RWPE2 (cell line): ENCODE measurements at regions not wholly inside any gene's neighbourhood (a gene's known extent, or its start where the extent isn't known, plus 50 kb on each side); places are given as distances from the start of the nearest gene placed in this dataset.
A peak's percentile ranks its signal among the peaks of the same experiment; 100 is the strongest.

Experiments used
- ATAC-seq: fragments of 200-7000 bp; cut with Tn5 transposase; 3 replicates; pipeline ENCODE4 v1.9.1; 2021; ENCODE audit warnings: low read depth
- DNase-seq: peaks from one replicate; pipeline ENCODE4 v3.0.0-alpha.2; 2020; ENCODE audit warnings: low spot score
- H3K27ac ChIP-seq: fragments of 450-650 bp; 2 replicates; pipeline ENCODE4 v1.5.1; 2017; ENCODE audit warnings: mild to moderate bottlenecking; ENCODE audit not compliant: poor library complexity, severe bottlenecking
- H3K27me3 ChIP-seq: fragments of 250-450 bp; sonication (Bioruptor Pico); 2 replicates; pipeline ENCODE4 v1.5.1; 2021; ENCODE audit warnings: mild to moderate bottlenecking, moderate library complexity; ENCODE audit not compliant: insufficient read depth, poor library complexity, severe bottlenecking
- H3K36me3 ChIP-seq: fragments of 250-450 bp; sonication (Bioruptor Pico); 2 replicates; pipeline ENCODE4 v1.5.1; 2020; ENCODE audit warnings: low read depth, mild to moderate bottlenecking, moderate library complexity
- H3K4me1 ChIP-seq: fragments of 250-450 bp; sonication (Bioruptor Pico); 2 replicates; pipeline ENCODE4 v1.5.1; 2021; ENCODE audit warnings: mild to moderate bottlenecking, moderate library complexity; ENCODE audit not compliant: insufficient read depth, poor library complexity, severe bottlenecking
- H3K4me3 ChIP-seq: fragments of 250-450 bp; sonication (Bioruptor Pico); 2 replicates; pipeline ENCODE4 v1.5.1; 2021; ENCODE audit warnings: mild to moderate bottlenecking, moderate library complexity; ENCODE audit not compliant: severe bottlenecking
- H3K9me3 ChIP-seq: fragments of 250-450 bp; sonication (Bioruptor Pico); 2 replicates; pipeline ENCODE4 v1.5.1; 2021; ENCODE audit warnings: mild to moderate bottlenecking, moderate library complexity; ENCODE audit not compliant: severe bottlenecking
- CTCF ChIP-seq: fragments of 450-650 bp; IDR thresholded peaks from one replicate; pipeline ENCODE4 v1.5.1; 2017; ENCODE audit warnings: mild to moderate bottlenecking, moderate library complexity; ENCODE audit not compliant: poor library complexity, severe bottlenecking

GRCh38 chr18:3333056-3333720 lies 71.3 kb downstream of the MYL12B start:
- no peak overlapping the region for H3K4me3 ChIP-seq
- no peak for TF ChIP-seq CTCF
- no peaks in the 10 kb centered on the region for H3K27me3 ChIP-seq
- DNase-seq (no peak), ATAC-seq (no peak)
- no peaks in the 10 kb centered on the region for H3K9me3 ChIP-seq
- no peak overlapping the region for H3K27ac ChIP-seq
- peaks cover 16% of the 10 kb centered on the region for H3K4me1 ChIP-seq
- no peaks in the 10 kb centered on the region for H3K36me3 ChIP-seq

GRCh38 chr18:3333721-3334386 lies 71.9 kb downstream of the MYL12B start:
- Histone ChIP-seq H3K9me3 (no peaks in the 10 kb centered on the region), H3K36me3 (no peaks in the 10 kb centered on the region), H3K27ac (no peak overlapping the region), H3K27me3 (no peaks in the 10 kb centered on the region), H3K4me3 (no peak overlapping the region), H3K4me1 (peaks cover 16% of the 10 kb centered on the region)
- DNase-seq = no peak
- ATAC-seq = no peak
- no peak for TF ChIP-seq CTCF

GRCh38 chr18:3340015-3340681 lies 78.2 kb downstream of the MYL12B start:
- H3K4me3 ChIP-seq = no peak overlapping the region
- H3K9me3 ChIP-seq = no peaks in the 10 kb centered on the region
- no peak for TF ChIP-seq CTCF
- ATAC-seq (no peak), DNase-seq (no peak)
- H3K4me1 ChIP-seq = peaks cover 10% of the 10 kb centered on the region
- no peaks in the 10 kb centered on the region for H3K27me3 ChIP-seq
- H3K36me3 ChIP-seq = no peaks in the 10 kb centered on the region
- no peak overlapping the region for H3K27ac ChIP-seq

GRCh38 chr18:3340682-3341097 lies 78.8 kb downstream of the MYL12B start:
- no peak for TF ChIP-seq CTCF
- no peaks in the 10 kb centered on the region for H3K36me3 ChIP-seq
- H3K4me3 ChIP-seq = no peak overlapping the region
- no peak for DNase-seq
- ATAC-seq = 0 out of 3 replicates have a peak, but pooled peaks have one; percentile 17
- H3K9me3 ChIP-seq = no peaks in the 10 kb centered on the region
- H3K27ac ChIP-seq = no peak overlapping the region
- H3K4me1 ChIP-seq = peaks cover 15% of the 10 kb centered on the region
- H3K27me3 ChIP-seq = no peaks in the 10 kb centered on the region

GRCh38 chr18:3342628-3343027 lies 80.7 kb downstream of the MYL12B start:
- ATAC-seq = no peak
- no peaks in the 10 kb centered on the region for H3K27me3 ChIP-seq
- TF ChIP-seq CTCF = no peak
- H3K4me1 ChIP-seq = peaks cover 26% of the 10 kb centered on the region
- no peaks in the 10 kb centered on the region for H3K9me3 ChIP-seq
- no peaks in the 10 kb centered on the region for H3K36me3 ChIP-seq
- H3K4me3 ChIP-seq = no peak overlapping the region
- no peak for DNase-seq
- no peak overlapping the region for H3K27ac ChIP-seq
